Right ventricle myocardium inferior (tissue), 1 donor: ENCODE measurements at regions not wholly inside any gene's neighbourhood (a gene's known extent, or its start where the extent isn't known, plus 50 kb on each side); places are given as distances from the start of the nearest gene placed in this dataset.
"Not testable (repeated sequence)": the region's sequence is repeated elsewhere in the genome, so short reads cannot be mapped to it uniquely, and the experiment has no call there.

Experiments
- ATAC-seq: fragments of 200-7000 bp; cut with Tn5 transposase; one replicate; pipeline ENCODE4 v1.9.1; 2020; ENCODE audit warnings: mild to moderate bottlenecking, moderate library complexity
- DNase-seq: peaks from one replicate; pipeline ENCODE4 v3.0.0; 2021; ENCODE audit errors: missing footprints
- intact Hi-C: fragments of 100-400 bp; cut with DNase I; formaldehyde crosslinking; loops from one replicate; pipeline ENCODE4 v1.11.0; 2022
- donor health status: DM: no; HTN: yes; CAD: no; lungs with severe emphysema.

DNA sequence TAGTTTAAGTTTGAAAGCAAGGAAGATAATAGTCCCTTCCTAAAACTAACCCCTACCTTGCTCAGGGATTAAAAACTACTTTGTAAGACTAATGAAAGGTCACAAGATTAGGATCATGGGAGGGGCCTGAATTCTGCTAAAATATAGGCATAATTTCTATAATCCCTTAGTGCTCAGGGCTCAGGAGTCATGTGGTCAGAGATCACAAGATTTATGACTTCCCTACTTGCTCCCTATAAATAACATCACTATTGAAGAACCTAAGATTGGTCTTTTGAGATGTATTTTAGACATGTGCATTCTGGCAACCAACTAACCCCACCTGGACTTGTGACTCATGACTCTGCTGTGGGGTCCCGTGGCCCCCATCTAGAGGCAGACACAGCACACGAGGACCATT is 81.1 kb downstream of the STMND1 start:
- ATAC-seq (no peak), DNase-seq (no peak)
- intact Hi-C loops: no loop called here

DNA sequence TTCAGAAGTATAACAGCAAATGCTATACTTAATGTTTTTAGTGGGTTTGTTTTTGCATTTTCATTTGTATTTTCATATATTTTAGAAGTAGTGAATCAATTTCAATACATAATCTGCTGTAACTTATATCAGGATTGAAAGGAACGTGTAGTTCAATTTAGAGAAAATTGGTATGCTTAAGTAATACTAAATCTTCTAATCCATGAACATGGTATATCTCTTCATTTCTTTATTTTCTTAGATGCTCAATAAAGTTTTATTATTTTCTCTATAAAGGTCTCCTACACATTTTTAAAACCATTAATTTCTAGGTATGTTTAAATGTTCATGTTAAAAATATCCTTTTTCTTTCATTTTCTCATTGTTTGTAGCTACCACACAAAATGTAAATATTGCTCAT is 85.1 kb downstream of the STMND1 start:
- DNase-seq (no peak), ATAC-seq (no peak)
- intact Hi-C loops: no loop called here

DNA sequence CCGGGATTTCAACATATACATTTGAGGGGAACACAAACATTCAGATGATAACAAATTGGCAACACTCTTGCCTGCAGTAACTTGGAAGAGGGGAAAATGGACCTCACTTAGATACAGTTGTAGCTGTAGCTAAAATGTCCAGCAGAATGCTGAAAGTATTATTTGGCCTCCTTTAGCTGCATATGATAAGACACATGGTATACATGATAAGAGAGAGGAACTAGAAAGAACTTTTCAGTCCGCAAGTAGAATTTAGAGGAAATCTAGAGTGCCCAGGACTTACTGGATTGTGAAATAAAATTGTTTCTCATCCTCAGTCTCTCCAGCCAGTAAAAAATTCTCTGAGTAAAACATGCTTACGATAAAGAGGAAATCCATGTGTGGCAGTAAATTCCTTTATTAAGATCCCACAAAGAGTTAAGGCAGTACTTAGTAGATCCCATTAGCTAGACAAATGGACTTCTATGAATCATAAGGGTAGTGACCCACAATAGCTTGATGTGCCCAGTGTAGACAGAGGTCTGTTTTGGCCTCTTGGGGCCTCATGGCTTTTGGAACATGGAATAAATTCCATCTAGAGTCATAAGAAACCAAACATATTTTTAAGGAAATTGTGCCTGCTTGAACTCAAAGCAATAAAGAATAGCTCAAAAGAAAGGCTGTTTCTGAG is 87.9 kb upstream of the RBM24 start:
- no peak for DNase-seq
- ATAC-seq: no peak
- intact Hi-C loops: no loop called here

DNA sequence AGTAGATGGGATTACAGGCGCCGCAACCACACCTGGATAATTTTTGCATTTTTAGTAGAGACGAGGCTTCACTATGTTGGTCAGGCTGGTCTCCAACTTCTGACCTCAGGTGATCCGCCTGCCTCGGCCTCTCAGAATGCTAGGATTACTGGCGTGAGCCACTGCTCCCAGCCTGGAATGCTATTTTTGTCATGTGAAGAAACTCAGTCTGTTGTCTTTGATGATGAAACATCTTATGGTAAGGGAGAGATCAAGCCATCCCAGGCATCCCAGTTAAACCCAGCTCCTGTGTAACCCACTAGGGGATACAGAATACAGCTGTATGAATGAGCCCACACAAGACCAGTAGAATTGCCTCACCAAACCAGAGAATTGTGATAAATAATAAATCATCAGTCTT is 83.6 kb upstream of the RBM24 start:
- intact Hi-C loops: no loop called here
- DNase-seq (no peak), ATAC-seq (no peak)

DNA sequence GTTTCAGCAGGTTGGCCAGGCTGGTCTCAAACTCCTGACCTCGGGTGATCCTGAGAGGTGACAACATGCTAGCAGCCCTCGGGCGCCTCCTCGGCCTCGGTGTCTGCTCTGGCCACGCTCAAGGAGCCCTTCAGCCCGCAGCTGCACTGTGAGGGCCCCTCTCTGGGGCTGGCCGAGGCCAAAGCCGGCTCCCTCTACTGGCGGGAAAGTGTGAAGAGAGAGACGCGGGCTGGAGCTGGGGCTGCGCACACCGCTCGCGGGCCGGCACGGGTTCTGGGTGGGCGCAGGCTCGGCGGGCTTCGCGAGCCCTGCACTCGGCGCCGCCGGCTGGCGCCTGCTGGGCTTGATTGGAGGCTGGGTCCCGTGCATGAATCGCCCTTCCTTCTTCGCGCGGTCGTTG is 80.8 kb upstream of the RBM24 start:
- ATAC-seq (no peak), DNase-seq (no peak)
- intact Hi-C loops: no loop called here

DNA sequence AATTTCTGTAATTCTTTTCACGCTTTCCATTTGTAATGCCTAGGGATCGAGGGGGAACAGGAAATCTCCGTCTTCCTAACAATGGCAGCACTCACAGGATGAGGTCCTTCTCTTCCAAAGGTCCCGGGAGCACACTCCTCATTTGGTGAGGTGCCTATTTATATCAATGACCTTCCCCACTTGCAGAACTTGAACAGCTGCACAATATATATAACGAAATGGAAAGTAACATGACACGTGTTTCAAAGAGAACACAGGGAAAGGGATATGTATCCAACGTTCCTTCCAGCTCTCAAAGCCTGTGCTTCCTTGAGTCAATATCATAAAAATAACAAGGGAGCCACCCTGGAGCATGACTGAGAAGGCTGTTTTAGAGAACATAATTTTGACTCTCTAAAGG is 78.6 kb upstream of the RBM24 start:
- DNase-seq: no peak
- peak; percentile 52 for ATAC-seq
- intact Hi-C loops: no loop called here

DNA sequence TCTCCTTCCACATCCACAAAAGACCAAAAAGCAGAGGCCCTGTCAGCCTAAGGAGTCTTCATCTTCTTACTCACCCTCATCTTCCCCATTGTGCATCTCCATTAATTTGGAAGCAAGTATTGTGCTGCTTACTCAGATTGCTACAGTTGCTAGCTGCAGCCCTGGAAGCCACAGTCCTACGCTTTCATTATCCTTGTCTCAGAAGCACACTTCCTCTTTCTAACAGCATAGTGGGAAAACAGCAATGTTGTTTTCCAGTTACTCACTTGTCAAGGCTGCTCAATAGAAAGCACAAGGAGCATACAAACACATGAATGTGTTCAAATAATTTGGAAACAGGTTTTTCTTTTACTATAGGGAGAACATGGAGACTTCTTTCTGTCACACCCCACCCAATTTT is 76.6 kb upstream of the RBM24 start:
- DNase-seq: no peak
- no peak for ATAC-seq
- intact Hi-C loops: no loop called here

DNA sequence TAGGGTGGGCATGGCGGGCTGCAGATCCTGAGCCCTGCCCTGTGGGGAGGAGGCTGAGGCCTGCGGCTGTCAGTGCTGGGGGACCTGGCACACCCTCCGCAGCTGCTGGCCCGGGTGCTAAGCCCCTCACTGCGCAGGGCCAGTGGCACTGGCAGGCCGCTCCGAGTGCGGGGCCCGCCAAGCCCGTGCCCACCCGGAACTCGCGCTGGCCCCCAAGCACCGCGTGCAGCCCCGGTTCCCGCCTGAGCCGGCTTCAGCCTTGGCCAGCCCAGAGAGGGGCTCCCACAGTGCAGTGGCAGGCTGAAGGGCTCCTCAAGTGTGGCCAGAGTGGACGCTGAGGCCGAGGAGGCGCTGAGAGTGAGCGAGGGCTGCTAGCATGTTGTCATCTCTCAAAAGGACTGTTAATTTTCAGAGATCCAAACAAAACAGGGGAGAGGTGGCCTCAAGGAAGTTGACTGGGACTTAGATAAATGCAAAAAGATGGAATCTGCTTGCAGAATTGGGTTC is 74.5 kb upstream of the RBM24 start:
- ATAC-seq: no peak
- no peak for DNase-seq
- intact Hi-C loops: no loop called here

DNA sequence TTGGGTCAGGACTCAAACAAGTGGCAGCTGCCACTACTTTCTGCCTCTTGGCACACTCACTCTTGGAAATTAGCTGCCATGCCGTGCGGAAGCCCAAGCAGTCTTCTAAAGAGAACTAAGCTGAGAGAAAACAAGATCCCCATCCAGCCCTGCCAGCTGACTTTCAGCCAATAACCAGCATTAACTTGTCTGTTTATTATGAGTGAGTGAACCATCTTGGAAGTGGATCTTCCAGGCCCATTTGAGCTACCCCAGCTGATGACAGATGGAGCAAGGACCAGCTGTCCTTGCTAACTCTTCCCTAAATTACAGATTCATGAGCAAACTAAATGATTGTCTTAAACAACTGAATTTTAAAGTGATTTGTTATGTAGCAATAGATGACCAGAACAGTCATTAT is 73.9 kb upstream of the RBM24 start:
- DNase-seq: no peak
- ATAC-seq: no peak
- intact Hi-C loops: no loop called here

DNA sequence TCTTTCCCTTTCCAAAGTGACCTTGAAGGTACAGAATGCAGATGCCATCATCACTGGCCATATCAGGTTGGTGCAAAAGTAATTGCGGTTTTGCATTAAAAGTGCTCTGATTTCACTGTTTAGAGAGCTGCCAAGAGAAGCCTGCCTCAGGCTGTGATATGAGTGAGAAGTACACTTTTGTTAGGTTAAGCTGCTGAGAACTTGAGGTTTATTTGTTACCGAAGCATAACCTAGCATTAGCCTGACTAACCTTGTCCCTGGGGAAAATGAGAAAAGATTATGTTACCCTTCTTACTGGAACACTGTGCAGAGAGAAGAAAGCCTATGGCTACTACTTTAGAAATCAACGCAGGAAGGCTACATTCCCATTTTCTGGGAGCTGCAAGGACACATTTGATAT is 70.5 kb upstream of the RBM24 start:
- intact Hi-C loops: loop anchor here (5.0 kb wide), 1 partner anchor 67 kb away; no protein-coding TSS in a partner anchor

DNA sequence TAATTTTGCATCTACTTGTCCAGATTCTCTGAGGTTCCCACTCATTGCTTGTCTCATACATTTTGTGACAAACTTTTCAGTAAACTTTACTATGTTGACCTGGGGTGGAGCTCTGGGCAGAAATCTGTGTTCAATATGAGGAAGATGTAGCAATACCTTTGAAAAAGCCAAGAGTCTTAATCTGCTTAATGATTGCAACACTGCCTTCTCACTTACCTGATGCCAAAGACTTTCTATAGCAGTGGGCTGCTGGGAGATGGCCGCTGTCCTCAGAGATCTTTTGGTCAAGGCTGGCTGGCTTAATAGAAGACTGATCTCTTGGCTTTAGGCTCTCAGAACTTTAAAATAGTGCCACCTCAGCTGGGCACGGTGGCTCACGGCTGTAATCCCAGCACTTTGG is 70.1 kb upstream of the RBM24 start:
- DNase-seq (no peak), ATAC-seq (no peak)
- intact Hi-C loops: loop anchor here (5.0 kb wide), 1 partner anchor 66 kb away; no protein-coding TSS in a partner anchor

More for the DNA sequence above, 70.5 kb upstream of the RBM24 start:
- DNase-seq: no peak
- no peak for ATAC-seq

DNA sequence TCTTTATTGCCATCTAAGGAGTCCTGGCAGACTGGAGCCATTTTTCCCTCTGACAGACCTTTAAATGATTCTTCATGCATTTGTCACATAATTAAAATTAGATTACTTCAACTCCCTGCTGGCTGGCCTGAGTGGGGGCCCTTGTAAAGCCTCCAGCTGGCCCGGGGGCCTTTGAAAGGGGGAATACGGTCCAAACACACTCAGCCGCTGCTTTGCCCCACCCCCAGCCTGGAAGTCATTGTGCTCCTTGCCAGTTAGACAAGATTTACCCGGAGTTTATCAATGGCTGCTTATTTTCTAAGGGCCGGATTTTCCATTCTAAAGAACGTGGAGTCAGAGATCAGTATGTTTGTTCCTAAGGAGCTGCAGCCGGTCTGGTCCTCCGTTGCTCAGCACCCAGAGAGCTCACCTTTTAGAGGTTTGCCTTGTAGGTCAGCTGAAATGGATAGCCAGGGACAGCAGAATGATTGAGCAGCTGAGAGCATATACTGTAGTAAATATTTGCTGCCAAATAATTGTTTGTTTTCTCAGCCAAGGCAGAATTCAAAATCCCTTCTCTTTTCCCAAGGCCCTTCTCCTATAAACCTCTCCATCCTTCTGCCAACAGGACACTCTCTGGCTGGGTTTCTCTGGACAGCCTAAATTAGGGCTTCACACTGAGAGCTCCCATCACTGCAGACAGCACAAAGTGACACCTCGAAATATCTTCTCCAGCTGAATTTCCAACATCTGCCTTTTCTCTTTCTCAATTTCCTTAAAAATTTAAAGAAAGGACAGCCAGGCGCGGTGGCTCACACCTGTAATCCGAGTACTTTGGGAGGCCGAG is 68.4 kb upstream of the RBM24 start:
- ATAC-seq (peak; percentile 70), DNase-seq (no peak)
- intact Hi-C loops: loop anchor here (5.0 kb wide), 1 partner anchor 65 kb away; no protein-coding TSS in a partner anchor

DNA sequence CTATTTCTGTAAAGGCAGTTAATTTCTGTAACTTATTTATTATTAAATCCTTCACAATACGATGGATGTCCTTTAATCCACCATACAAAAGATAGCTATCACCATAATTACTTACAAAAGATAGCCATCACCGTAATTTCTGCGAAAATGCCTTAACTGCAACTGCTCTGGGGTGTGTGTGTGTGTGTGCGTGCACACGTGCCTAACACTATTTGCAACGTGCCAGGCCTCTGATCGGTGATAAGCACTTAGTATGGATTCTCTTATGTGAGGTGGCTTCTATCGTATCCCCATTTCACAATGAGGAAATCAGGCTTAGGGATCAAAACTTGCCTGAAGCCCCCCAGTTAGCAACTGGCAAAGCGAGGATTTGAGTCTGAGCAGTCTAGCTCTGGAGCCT is 67.1 kb upstream of the RBM24 start:
- intact Hi-C loops: loop anchor here (5.0 kb wide), 1 partner anchor 63 kb away; no protein-coding TSS in a partner anchor
- no peak for ATAC-seq

DNA sequence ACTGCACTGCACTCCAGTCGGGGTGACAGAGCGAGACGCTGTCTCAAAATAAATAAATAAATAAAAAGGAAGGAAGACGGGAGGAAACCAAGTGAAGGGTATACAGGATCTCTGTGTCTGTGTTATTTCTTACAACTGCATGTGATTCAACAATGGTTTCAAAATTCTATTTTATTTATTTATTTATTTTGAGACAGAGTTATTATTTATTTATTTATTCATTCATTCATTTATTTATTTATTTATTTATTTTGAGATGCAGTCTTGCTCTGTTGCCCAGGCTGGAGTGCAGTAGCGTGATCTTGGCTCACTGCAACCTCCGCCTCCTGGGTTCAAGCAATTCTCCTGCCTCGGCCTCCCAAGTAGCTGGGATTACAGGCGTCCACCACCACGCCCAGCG is 64.2 kb upstream of the RBM24 start:
- ATAC-seq, DNase-seq, intact Hi-C loops: not testable (repeated sequence)

More for the DNA sequence above, 67.1 kb upstream of the RBM24 start:
- DNase-seq: no peak

DNA sequence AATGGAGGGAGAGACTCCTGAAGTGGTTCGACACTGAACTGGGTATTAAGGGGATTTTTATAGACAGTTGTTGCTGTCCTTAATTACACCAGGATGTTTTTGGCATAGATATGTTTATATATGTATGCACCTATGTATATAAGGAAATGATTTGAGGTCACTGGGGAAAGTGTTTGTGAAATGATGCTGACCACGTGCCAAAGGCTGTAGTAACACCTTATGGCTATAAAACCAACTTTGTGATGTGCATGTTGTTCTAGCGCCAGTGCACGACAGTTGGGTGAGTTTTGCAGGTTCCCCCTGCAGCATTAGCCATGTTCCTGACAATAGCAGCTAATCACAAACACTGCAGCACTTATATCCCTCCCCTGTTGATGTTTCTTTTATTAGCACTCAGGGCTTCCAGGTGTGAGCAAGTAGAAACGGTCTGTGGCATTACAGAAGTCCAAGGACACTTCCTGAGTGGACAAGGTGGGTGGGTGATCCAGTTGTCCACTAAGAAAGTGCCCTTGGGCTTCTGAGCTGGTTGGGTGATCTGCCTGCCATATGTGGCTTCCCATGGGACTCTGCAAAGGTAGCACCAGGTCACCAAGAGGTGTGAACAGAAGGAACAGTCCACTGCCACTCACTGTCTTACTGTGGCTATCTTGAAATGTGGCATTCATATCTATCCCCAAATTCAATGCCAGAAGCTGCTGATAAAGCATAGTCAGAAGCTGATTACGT is 63.0 kb upstream of the RBM24 start:
- intact Hi-C loops: no loop called here

DNA sequence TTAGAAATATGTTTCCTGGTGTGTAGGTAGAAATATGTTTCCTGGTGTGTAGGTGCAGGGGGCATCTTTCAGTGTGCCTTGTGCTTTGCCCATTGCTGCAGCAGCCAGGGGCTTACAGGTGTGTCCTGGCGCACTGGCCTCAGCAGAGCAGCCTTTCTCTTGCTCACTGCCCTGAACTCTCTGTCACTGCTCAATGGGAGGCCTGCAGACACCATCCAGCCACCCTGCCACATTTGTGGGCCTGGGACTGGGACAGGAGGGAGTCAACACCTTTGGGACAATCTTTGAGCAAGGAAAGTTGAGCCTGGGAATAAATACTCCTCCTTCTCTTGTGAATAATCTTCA is 62.4 kb upstream of the RBM24 start:
- intact Hi-C loops: no loop called here
- ATAC-seq (no peak), DNase-seq (no peak)

More for the DNA sequence above, 63.0 kb upstream of the RBM24 start:
- DNase-seq (no peak), ATAC-seq (peak; percentile 59)

DNA sequence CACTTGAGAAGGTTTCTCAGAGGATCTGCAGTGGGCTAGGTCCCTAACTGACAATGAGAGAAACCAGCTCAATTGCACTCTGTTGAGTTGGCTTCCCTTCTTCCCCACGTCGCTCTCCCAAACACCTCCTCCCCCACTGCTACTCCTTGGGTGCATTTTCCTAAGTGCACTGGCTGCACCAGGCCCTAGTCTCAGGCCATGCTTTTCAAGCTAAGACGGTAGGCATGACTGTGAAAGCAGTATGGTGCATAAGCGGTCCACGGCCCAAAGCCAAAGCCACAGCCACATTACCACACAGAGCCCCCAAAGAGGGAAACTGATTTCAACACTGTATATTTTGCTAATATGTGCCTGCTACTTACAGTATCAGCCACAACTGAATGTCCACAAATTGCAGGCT is 62.1 kb upstream of the RBM24 start:
- DNase-seq: no peak
- ATAC-seq: no peak
- intact Hi-C loops: no loop called here

DNA sequence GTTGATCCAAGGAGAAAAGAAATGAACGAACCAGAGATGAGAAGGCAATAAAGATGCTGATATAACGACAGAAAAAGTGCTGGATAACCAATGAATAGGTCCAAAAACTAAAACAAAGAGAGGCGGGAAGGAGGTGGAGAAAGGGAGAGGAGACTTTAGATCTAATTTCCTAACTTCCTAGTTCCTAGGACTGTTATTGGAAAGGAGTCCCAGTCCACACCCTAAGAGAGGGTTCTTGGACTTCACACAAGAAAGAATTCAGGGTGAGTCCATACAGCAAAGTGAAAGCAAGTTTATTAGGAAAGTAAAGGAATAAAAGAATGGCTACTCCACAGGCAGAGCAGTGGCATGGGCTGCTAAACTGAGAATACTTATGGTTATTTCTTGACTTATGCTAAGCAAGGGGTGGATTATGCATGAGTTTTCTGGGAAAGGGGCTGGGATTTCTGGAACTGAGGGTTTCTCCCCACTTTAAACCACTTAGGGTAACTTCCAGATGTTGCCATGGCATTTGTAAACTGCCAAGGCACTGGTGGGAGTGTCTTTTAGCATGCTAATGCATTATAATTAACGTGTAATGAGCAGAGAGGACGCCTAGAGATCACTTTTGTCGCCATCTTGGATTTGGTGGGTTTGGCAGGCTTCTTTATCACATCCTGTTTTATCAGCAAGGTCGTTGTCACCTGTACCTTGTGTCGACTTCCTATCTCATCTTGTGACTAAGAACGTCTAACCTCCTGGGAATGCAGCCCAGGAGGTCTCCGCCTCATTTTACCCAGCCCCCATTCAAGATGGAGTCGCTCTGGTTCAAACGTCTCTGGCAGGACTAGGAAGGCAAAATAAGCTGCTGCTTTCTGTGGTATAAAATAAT is 60.9 kb upstream of the RBM24 start:
- ATAC-seq: no peak
- no peak for DNase-seq
- intact Hi-C loops: no loop called here

DNA sequence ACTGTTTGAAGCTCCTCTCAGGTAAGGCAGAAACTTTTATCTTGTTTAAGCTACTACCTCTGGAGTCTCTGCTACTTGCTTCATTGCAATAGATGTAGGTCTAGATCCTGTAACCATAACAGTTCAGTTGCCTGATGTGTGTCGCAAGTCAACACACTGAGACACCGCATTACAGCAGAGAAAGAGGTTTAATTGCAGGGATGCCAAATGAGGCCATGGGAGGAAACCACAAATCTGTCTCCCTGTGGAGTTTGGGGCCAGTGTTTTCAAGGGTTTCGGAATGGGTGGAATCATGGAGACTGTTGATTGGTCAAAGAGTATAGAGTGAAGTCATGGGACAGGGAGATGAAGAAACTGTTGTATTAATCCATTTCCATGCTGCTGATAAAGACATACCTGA is 57.1 kb upstream of the RBM24 start:
- intact Hi-C loops: no loop called here
- DNase-seq (no peak), ATAC-seq (no peak)
